ENCODE measurements at regions not wholly inside any gene's neighbourhood (a gene's known extent, or its start where the extent isn't known, plus 50 kb on each side); places are given as distances from the start of the nearest gene placed in this dataset.

DNA sequence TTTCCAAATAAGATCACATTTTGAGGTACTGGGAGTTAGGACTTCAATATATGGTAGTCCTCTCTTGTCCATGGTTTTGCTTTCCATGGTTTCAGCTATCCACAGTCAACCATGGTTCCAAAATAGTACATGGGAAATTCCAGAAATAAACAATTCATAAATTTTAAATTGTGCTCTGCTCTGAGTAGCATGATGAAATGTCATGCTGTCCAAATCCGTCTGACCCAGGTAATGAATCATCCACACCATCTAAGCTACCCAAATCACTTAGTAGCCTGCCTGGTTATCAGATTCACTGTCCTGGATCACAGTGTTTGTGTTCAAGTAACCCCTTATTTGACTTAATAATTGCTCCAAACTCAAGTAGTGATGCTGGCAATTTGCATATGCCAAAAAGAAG is 197.9 kb downstream of the TMTC3 start:
- H3K4me3 ChIP-seq (ENCODE audit: low read depth, low read length), result no peak overlapping the region
- TF ChIP-seq, protein P1, sequence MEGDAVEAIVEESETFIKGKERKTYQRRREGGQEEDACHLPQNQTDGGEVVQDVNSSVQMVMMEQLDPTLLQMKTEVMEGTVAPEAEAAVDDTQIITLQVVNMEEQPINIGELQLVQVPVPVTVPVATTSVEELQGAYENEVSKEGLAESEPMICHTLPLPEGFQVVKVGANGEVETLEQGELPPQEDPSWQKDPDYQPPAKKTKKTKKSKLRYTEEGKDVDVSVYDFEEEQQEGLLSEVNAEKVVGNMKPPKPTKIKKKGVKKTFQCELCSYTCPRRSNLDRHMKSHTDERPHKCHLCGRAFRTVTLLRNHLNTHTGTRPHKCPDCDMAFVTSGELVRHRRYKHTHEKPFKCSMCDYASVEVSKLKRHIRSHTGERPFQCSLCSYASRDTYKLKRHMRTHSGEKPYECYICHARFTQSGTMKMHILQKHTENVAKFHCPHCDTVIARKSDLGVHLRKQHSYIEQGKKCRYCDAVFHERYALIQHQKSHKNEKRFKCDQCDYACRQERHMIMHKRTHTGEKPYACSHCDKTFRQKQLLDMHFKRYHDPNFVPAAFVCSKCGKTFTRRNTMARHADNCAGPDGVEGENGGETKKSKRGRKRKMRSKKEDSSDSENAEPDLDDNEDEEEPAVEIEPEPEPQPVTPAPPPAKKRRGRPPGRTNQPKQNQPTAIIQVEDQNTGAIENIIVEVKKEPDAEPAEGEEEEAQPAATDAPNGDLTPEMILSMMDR (IDR thresholded peaks at IDR 0.05; ENCODE audit: low read depth, low read length), result no peak

DNA sequence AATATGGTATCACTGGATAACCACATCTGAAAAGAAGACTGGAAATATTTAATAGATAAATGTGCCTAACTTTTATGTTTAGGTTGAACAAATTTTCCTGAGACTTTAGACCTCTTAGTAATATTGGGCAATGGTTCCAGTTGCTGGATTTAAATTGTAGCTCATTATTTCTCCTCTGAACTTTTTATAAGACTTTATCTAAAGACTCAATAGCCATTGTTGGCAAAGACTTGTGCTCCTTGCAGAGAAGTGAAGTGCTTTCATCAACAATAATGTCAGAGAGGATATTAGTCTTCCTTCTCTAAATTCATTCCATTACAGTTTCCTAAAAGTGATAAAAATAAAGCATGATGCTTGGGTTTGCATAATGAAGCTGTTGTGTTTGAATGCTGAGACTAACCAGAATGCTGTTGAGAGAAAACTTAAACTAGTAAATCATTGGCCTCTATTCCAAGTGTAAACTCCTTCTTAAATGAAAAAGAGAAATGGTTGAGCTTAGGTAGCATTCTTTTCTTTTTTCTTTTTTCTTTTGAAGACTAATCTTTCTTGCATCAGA is 200.2 kb downstream of the TMTC3 start:
- no peak overlapping the region for H3K4me3 ChIP-seq (ENCODE audit: low read depth, low read length)
- TF ChIP-seq, protein P1 (IDR thresholded peaks at IDR 0.05; ENCODE audit: low read depth, low read length), result no peak

DNA sequence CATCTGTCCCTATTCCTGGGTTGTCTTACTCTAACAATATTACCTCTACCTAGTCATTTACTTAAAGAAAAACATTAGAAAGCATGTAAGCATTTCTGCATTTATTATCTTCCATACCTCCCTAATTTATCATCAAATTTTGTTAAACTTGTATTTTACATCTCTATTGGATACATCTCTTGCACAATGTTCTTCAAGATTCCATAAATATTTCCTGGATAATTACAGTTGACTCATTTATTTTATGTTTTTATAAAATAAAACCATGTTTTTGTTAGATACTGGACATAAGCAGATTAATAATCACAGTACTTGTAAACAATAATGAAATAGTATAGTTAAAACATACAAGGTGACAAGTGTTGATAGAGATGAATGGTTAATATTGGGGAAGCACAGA is 209.0 kb downstream of the TMTC3 start:
- TF ChIP-seq, protein P1 (IDR thresholded peaks at IDR 0.05; ENCODE audit: low read depth, low read length), result no peak
- H3K4me3 ChIP-seq (ENCODE audit: low read depth, low read length), result no peak overlapping the region

DNA sequence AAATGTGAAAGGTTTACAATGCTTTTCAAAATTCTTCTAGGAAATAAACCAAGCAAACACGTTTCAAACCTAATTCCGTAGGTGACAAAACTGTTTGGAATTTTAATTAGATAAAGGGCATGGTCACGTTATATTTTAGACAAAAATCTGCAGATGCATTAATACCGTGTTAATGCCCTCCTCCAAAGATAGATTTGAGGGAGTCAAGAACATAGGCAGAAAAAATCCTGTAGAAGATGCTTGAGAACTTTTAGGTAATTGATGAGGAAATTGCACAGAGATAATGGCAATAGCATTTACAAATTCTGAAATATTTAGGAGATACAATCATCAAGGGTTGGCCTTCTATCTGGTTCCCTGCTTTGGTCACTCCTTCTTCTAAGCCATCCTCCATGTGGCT is 212.6 kb downstream of the TMTC3 start:
- H3K4me3 ChIP-seq (ENCODE audit: low read depth, low read length), result no peak overlapping the region
- TF ChIP-seq, protein P1 (IDR thresholded peaks at IDR 0.05; ENCODE audit: low read depth, low read length), result no peak

DNA sequence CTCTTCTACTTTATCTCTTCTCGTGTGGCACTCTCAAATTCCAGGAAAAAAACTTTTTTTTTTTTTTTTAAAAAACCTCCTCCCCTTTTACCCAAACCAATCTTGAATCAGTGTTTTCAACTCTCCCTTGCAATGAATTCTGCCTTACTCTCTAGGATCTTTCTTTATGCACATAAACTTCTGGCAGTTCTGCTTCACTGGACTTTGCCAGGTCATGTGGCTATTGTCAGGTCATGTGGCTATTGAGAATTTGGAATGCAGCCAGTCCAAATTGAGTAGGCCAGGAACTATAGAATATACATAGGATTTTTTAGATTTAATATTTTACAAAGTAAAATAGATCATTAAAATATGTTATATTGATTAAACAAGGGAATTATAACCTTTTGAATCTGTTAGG is 218.2 kb downstream of the TMTC3 start:
- TF ChIP-seq, protein P1 (IDR thresholded peaks at IDR 0.05; ENCODE audit: low read depth, low read length), result no peak
- no peak overlapping the region for H3K4me3 ChIP-seq (ENCODE audit: low read depth, low read length)

DNA sequence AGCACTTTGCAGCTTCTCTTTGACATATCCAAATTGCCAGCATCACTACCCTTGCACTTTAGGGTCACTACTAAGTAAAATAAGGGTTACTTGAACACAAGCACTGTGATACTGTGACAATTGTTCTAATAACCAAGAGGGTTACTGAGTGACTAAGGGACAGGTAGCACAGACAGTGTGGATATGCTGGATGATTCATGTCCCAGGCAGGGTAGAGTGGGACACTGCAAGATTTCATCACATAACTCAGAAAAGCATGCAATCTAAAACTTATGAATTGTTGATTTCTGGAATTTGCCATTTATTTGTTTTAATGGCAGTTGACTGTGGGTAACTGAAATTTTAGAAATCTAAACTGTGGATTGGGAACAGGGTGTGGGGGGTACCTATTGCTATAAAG is 218.8 kb downstream of the KITLG start:
- TF ChIP-seq, protein P1 (IDR thresholded peaks at IDR 0.05; ENCODE audit: low read depth, low read length), result no peak

DNA sequence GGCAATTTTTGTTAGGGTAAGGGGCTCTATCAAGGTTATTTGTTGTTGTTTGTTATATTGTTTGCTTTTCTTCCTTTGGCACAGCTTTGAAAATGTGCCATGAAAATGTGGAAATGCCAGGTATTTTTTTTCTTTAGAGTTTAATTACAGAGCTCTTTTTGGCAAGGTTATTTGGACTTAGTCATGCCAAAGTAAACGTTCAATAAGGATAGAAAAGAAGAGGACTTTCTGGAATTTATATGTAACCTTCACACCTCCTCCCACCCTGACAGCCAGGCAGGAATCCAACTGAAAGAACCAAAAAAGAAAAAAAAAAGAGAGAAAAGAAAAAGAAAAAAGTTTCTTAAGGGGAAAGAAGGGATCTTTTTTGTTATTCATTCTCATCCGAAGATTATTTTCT is 217.8 kb downstream of the KITLG start:
- no peak overlapping the region for H3K4me3 ChIP-seq (ENCODE audit: low read depth, low read length)
- TF ChIP-seq, protein P1 (IDR thresholded peaks at IDR 0.05; ENCODE audit: low read depth, low read length), result no peak

More for the DNA sequence above, 218.8 kb downstream of the KITLG start:
- H3K4me3 ChIP-seq (ENCODE audit: low read depth, low read length), result no peak overlapping the region

Data from WI38 (cell line).